Neuronal stem cell (in vitro differentiated cells): ENCODE measurements at regions not wholly inside any gene's neighbourhood (a gene's known extent, or its start where the extent isn't known, plus 50 kb on each side); places are given as distances from the start of the nearest gene placed in this dataset.

Source experiments
- DNase-seq: peaks from one replicate; pipeline ENCODE4 v3.0.0-alpha.2; 2013; ENCODE audit warnings: low spot score
- H2AFZ ChIP-seq: one replicate; pipeline ENCODE4 v1.6.1; 2013; ENCODE audit warnings: mild to moderate bottlenecking, low read length, inconsistent platforms
- H2AK5ac ChIP-seq: 2 replicates; pipeline ENCODE4 v1.6.1; 2013; ENCODE audit warnings: low read depth, mild to moderate bottlenecking, inconsistent platforms, low read length, moderate library complexity, mixed read lengths
- H2BK120ac ChIP-seq: 2 replicates; pipeline ENCODE4 v1.6.1; 2013; ENCODE audit warnings: low read depth, mild to moderate bottlenecking, inconsistent platforms, low read length, moderate library complexity, mixed read lengths
- H2BK12ac ChIP-seq: one replicate; pipeline ENCODE4 v1.6.1; 2013; ENCODE audit warnings: low read length, inconsistent platforms
- H2BK15ac ChIP-seq: 2 replicates; pipeline ENCODE4 v1.6.1; 2013; ENCODE audit warnings: mild to moderate bottlenecking, low read length, inconsistent platforms, mixed read lengths
- H2BK5ac ChIP-seq: one replicate; pipeline ENCODE4 v1.6.1; 2013; ENCODE audit warnings: inconsistent platforms, mild to moderate bottlenecking, low read length, moderate library complexity
- H3K14ac ChIP-seq: one replicate; pipeline ENCODE4 v1.6.1; 2013; ENCODE audit warnings: low read length, inconsistent platforms
- H3K18ac ChIP-seq: 2 replicates; pipeline ENCODE4 v1.6.1; 2013; ENCODE audit warnings: low read length, inconsistent platforms
- H3K23ac ChIP-seq: 2 replicates; pipeline ENCODE4 v1.6.1; 2013; ENCODE audit warnings: low read depth, mild to moderate bottlenecking, mixed read lengths, low read length, inconsistent platforms; ENCODE audit not compliant: poor library complexity
- H3K27ac ChIP-seq: replicated peaks from 3 replicates; pipeline ENCODE4 v1.5.1; 2013; ENCODE audit warnings: low read length, inconsistent platforms
- H3K27me3 ChIP-seq, 3 experiments: 2 replicates each; pipeline ENCODE4 v1.6.1; 2013; ENCODE audit warnings: low read length in 3 of 3, mild to moderate bottlenecking in 2 of 3, inconsistent platforms in 1 of 3, low read depth in 1 of 3, mixed read lengths in 1 of 3, moderate library complexity in 1 of 3; ENCODE audit not compliant: control insufficient read depth in 3 of 3, insufficient read depth in 3 of 3
- H3K36me3 ChIP-seq, 2 donors: replicated peaks in 1 of 2; 2 replicates each; pipeline ENCODE4 v1.6.1; 2013; ENCODE audit warnings: low read length in 2 of 2; ENCODE audit not compliant: control insufficient read depth in 2 of 2, insufficient read depth in 2 of 2
- H3K4ac ChIP-seq: 2 replicates; pipeline ENCODE4 v1.6.1; 2013; ENCODE audit warnings: inconsistent platforms, mild to moderate bottlenecking, low read length, moderate library complexity
- H3K4me1 ChIP-seq, 2 donors: 1 replicate in 1 of 2; 2 replicates in 1 of 2; pipeline ENCODE4 v1.6.1; 2013; ENCODE audit warnings: low read length in 2 of 2, low read depth in 1 of 2; ENCODE audit not compliant: control insufficient read depth in 2 of 2, insufficient read depth in 1 of 2
- H3K4me2 ChIP-seq: one replicate; pipeline ENCODE4 v1.6.1; 2013; ENCODE audit warnings: mild to moderate bottlenecking, low read length, inconsistent platforms; ENCODE audit not compliant: insufficient read depth, poor library complexity, severe bottlenecking
- H3K4me3 ChIP-seq, 2 donors: 2 replicates each; pipeline ENCODE4 v1.5.1; 2013; ENCODE audit warnings: low read length in 2 of 2, mild to moderate bottlenecking in 2 of 2, inconsistent platforms in 1 of 2, moderate library complexity in 1 of 2
- H3K79me1 ChIP-seq: one replicate; pipeline ENCODE4 v1.6.1; 2013; ENCODE audit warnings: low read depth, mild to moderate bottlenecking, inconsistent platforms, low read length, moderate library complexity
- H3K9ac ChIP-seq: one replicate; pipeline ENCODE4 v1.6.1; 2013; ENCODE audit warnings: mild to moderate bottlenecking, low read depth, low read length, inconsistent platforms; ENCODE audit not compliant: poor library complexity
- H3K9me3 ChIP-seq, 2 donors: replicated peaks in 1 of 2; 2 replicates each; pipeline versions ENCODE3 to v1.6.1; 2013; ENCODE audit warnings: low read length in 2 of 2, mild to moderate bottlenecking in 2 of 2, inconsistent platforms in 1 of 2, low read depth in 1 of 2, mixed read lengths in 1 of 2, moderate library complexity in 1 of 2; ENCODE audit not compliant: control insufficient read depth in 2 of 2, insufficient read depth in 1 of 2
- H4K8ac ChIP-seq: one replicate; pipeline ENCODE4 v1.6.1; 2013; ENCODE audit warnings: low read depth, mild to moderate bottlenecking, inconsistent platforms, low read length, moderate library complexity
- H4K91ac ChIP-seq: one replicate; pipeline ENCODE4 v1.6.1; 2013; ENCODE audit warnings: low read length, low read depth, mild to moderate bottlenecking, inconsistent platforms; ENCODE audit not compliant: poor library complexity
- WGBS, 2 donors: extraction: QIAGEN DNeasy Blood & Tissue Kit; methylation state at CpG; one replicate each; pipeline ENCODE4 v1.1.7; 2013; ENCODE audit warnings: missing lambda C conversion rate in 2 of 2, mixed read lengths in 1 of 2; ENCODE audit not compliant: insufficient read length in 2 of 2, insufficient replicate concordance in 1 of 2; ENCODE audit errors: extremely low coverage in 2 of 2; 5-methylcytosine and 5-hydroxymethylcytosine counted together

DNA sequence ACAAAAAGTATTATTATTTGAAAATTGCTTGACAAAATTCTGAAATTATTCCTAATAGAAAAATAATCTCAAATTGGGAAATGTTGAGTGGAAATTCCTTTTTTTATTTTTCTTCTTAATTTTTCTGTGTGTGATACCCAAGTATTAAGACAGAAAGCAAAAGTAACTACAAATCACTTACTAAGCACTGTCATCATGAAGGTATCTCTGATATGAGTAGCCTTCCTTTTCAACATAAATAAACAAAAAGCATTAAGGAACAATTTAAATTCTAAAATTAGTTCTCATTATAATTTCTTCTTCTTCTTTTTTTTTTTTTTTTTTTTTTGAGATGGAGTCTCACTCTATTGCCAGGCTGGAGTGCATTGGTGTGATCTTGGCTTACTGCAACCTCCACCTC lies 174.2 kb upstream of the RBMS1 start:
- Histone ChIP-seq H3K4me3 (no peak overlapping the region), H3K9ac (no peak overlapping the region), H4K8ac (no peak overlapping the region), H3K14ac (no peak overlapping the region), H3K4ac (no peak overlapping the region), H3K23ac (no peak overlapping the region), H3K4me2 (no peak overlapping the region), H3K79me1 (no peaks in the 10 kb centered on the region), H3K27me3 (no peaks in the 10 kb centered on the region), H2BK12ac (no peak overlapping the region), H3K36me3 (no peaks in the 10 kb centered on the region), H3K18ac (no peak overlapping the region), H4K91ac (no peak overlapping the region), H3K4me1 (peaks cover 1 to 11% of the 10 kb centered on the region in 2 donors), H2AFZ (no peak overlapping the region), H2BK5ac (no peak overlapping the region), H2AK5ac (no peak overlapping the region), H3K27ac (no peak overlapping the region), H3K9me3 (no peaks in the 10 kb centered on the region), H2BK120ac (no peak overlapping the region), H2BK15ac (no peak overlapping the region)
- DNase-seq: no peak

DNA sequence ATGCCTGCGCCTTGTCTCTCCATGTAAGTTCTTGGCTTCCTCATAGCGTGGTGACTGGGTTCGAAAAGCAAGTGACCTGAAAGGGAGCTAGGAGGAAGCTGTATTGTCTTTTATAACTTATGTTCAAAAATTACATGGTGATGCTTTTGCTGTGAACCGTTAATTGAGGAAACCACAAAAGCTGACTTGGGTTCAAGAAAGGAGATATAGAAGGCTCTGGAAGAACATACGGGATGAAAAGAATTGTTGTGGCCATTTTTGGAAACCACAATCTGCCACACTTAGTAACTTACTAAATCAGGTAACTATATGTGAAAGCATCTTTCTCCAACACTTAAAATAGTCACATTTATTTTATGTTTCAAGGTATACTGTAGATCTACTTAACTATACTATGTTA lies 177.0 kb upstream of the RBMS1 start:
- no CpG with 5 or more reads among the region's 5 CpGs for WGBS, 2 donors
- Histone ChIP-seq H3K14ac (no peak overlapping the region), H3K27me3 (no peaks in the 10 kb centered on the region), H2BK12ac (no peak overlapping the region), H3K79me1 (no peaks in the 10 kb centered on the region), H3K27ac (no peak overlapping the region), H3K9me3 (peaks cover 3 to 16% of the 10 kb centered on the region in 2 donors), H2AFZ (no peak overlapping the region), H3K23ac (no peak overlapping the region), H3K9ac (no peak overlapping the region), H3K4ac (no peak overlapping the region), H3K4me1 (peaks cover 1 to 8% of the 10 kb centered on the region in 2 donors), H2BK120ac (no peak overlapping the region), H2BK5ac (no peak overlapping the region), H2BK15ac (no peak overlapping the region), H4K8ac (no peak overlapping the region), H4K91ac (no peak overlapping the region), H3K18ac (no peak overlapping the region), H2AK5ac (no peak overlapping the region), H3K36me3 (no peaks in the 10 kb centered on the region), H3K4me2 (no peak overlapping the region), H3K4me3 (no peak overlapping the region)
- no peak for DNase-seq

DNA sequence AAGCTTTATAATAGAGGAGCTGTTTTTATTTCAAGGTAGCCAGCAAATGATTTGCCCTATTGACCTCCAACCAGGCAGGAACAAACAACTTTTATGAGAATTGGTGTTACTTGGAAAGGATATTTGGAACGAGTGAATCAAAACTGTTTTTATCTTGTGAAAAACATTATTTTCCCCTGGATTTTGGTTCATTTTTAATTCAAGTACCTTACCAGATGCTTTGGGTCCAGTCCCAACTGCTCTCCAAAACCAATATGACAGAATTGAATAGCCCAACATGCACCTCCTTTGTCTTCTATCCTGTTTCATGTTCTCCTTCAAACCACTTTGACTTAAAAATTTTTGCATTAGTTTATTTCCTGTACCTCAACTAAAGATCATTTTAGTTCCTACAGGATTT lies 178.6 kb upstream of the RBMS1 start:
- DNase-seq: no peak
- H3K27ac ChIP-seq: no peak overlapping the region
- H3K79me1 ChIP-seq: no peaks in the 10 kb centered on the region
- H3K23ac ChIP-seq: no peak overlapping the region
- H3K4me1 ChIP-seq: peaks cover 0 to under 1% of the 10 kb centered on the region in 2 donors
- H3K18ac ChIP-seq: no peak overlapping the region
- H3K27me3 ChIP-seq: no peaks in the 10 kb centered on the region
- H2BK5ac ChIP-seq: no peak overlapping the region
- H3K4ac ChIP-seq: no peak overlapping the region
- H2AFZ ChIP-seq: no peak overlapping the region
- no peaks in the 10 kb centered on the region for H3K36me3 ChIP-seq
- peaks cover 3 to 16% of the 10 kb centered on the region in 2 donors for H3K9me3 ChIP-seq
- no peak overlapping the region for H2BK120ac ChIP-seq
- no peak overlapping the region for H2AK5ac ChIP-seq
- no peak overlapping the region for H3K9ac ChIP-seq
- H3K4me3 ChIP-seq: no peak overlapping the region
- H2BK15ac ChIP-seq: no peak overlapping the region
- no peak overlapping the region for H2BK12ac ChIP-seq
- no peak overlapping the region for H4K8ac ChIP-seq
- H4K91ac ChIP-seq: no peak overlapping the region
- no peak overlapping the region for H3K14ac ChIP-seq
- H3K4me2 ChIP-seq: no peak overlapping the region
- WGBS, 2 donors: no CpG with 5 or more reads among the region's 1 CpG

DNA sequence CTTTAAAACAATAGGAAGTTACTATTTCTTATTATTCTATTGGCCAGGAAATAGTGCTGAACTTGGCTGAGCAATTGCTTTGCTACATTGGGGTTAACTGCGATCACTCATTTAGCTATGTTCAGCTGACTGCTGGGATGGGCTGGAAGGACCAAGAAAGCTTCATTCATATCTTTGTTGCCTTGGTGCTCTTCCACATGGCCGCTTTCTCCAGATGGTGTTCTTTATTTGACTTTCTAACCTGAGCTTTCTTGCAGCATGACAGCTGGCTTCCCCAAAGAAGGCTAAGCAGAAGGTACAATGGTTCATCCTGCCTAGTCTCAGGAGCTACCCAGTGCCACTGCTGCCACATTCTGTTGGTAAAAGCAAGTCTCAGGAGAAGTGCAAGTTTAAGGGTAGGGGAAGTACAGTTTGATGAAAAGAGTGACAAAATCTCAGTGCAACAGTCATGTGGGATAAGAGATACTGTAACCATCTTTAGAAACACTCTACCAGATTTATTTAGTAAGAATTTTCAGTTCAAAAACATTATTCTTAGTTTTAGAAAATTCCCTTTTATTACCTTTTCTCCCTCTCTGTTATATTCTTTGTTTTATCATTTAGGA lies 180.6 kb upstream of the RBMS1 start:
- no peaks in the 10 kb centered on the region for H3K36me3 ChIP-seq
- no peak overlapping the region for H4K91ac ChIP-seq
- no peak overlapping the region for H2BK120ac ChIP-seq
- no peak for DNase-seq
- no peak overlapping the region for H2AFZ ChIP-seq
- H3K79me1 ChIP-seq: no peaks in the 10 kb centered on the region
- H2AK5ac ChIP-seq: no peak overlapping the region
- H3K23ac ChIP-seq: no peak overlapping the region
- no peak overlapping the region for H2BK12ac ChIP-seq
- H3K4ac ChIP-seq: no peak overlapping the region
- H3K27me3 ChIP-seq: no peaks in the 10 kb centered on the region
- H2BK5ac ChIP-seq: no peak overlapping the region
- no peak overlapping the region for H3K4me2 ChIP-seq
- WGBS, 2 donors: no CpG with 5 or more reads among the region's 2 CpGs
- no peak overlapping the region for H3K18ac ChIP-seq
- H3K9ac ChIP-seq: no peak overlapping the region
- no peak overlapping the region for H3K4me3 ChIP-seq
- H3K27ac ChIP-seq: no peak overlapping the region
- peaks cover 3 to 16% of the 10 kb centered on the region in 2 donors for H3K9me3 ChIP-seq
- no peaks in the 10 kb centered on the region for H3K4me1 ChIP-seq
- H3K14ac ChIP-seq: no peak overlapping the region
- no peak overlapping the region for H4K8ac ChIP-seq
- no peak overlapping the region for H2BK15ac ChIP-seq
